HepG2 (cell line): ENCODE measurements at regions not wholly inside any gene's neighbourhood (a gene's known extent, or its start where the extent isn't known, plus 50 kb on each side); places are given as distances from the start of the nearest gene placed in this dataset.

Experiments
- ATAC-seq: fragments of 200-7000 bp; cut with Tn5 transposase; 3 replicates; pipeline ENCODE4 v1.9.1; 2020; ENCODE audit warnings: mild to moderate bottlenecking, moderate library complexity
- BruUV-seq: library from RNA; stranded (reverse); fragments of 400-500 nt; replicated peaks from 2 replicates; lab custom pipeline; 2021; lab: Mats Ljungman, UMichigan
- CTCF ChIA-PET: fragments of 300-600 bp; formaldehyde crosslinking; extraction: SDS; loops from one replicate; lab custom pipeline; 2021; ENCODE audit warnings: low total read pairs, inconsistent platforms, low intra/inter-chr PET ratio; lab: Yijun Ruan, JAX
- POLR2A ChIA-PET: fragments of 350-600 bp; sonication (Branson Sonifier 250); formaldehyde crosslinking; loops from one replicate; lab custom pipeline; 2020; ENCODE audit warnings: antibody characterized with exemption, inconsistent platforms; lab: Yijun Ruan, JAX
- DNase-seq: peaks from one replicate; pipeline ENCODE4 v3.0.0-alpha.2; 2015; ENCODE audit warnings: low spot score
- FAIRE-seq: peaks from 3 replicates; lab custom pipeline; 2011; peaks lifted over from hg19 to GRCh38; lab: Jason Lieb, UNC
- H2AFZ ChIP-seq: one replicate; pipeline ENCODE4 v1.6.1; 2011; ENCODE audit warnings: low read length, inconsistent platforms
- H3K27ac ChIP-seq: fragments of 300-600 bp; 3 replicates; pipeline ENCODE4 v1.8.0; 2011; ENCODE audit warnings: mixed run types, mild to moderate bottlenecking, mixed read lengths, low read length, inconsistent platforms; ENCODE audit not compliant: insufficient read depth; ENCODE audit errors: extremely low read length
- H3K27me3 ChIP-seq, 2 experiments: fragments of 200-600 bp in 1 of 2; 2 replicates in 1 of 2; 3 replicates in 1 of 2; pipeline versions ENCODE4 v1.6.0 to v1.8.0; 2011; ENCODE audit warnings: low read length in 2 of 2, mild to moderate bottlenecking in 2 of 2, moderate library complexity in 2 of 2, inconsistent platforms in 1 of 2; ENCODE audit not compliant: insufficient read depth in 2 of 2, control insufficient read depth in 1 of 2
- H3K36me3 ChIP-seq, 2 experiments: fragments of 200-600 bp in 1 of 2; replicated peaks in 1 of 2; 2 replicates in 1 of 2; 3 replicates in 1 of 2; pipeline versions ENCODE4 v1.5.1 to v1.8.0; 2011; ENCODE audit warnings: low read length in 2 of 2, inconsistent platforms in 1 of 2; ENCODE audit not compliant: insufficient read depth in 2 of 2, control insufficient read depth in 1 of 2
- H3K4me1 ChIP-seq: 2 replicates; pipeline ENCODE4 v1.5.1; 2012; ENCODE audit warnings: low read length, inconsistent platforms; ENCODE audit not compliant: insufficient read depth
- H3K4me2 ChIP-seq: 2 replicates; pipeline ENCODE4 v1.6.0; 2011; ENCODE audit warnings: low read depth, low read length, inconsistent platforms
- H3K4me3 ChIP-seq, 3 experiments: fragments of 200-600 bp in 1 of 3; sonication (generic), shearing (Covaris generic) in 1 of 3; replicated peaks in 1 of 3; 2 replicates each; pipeline ENCODE4 v1.5.1; 2011 to 2016; ENCODE audit warnings: low read length in 3 of 3, inconsistent platforms in 2 of 3, low read depth in 2 of 3, mild to moderate bottlenecking in 2 of 3, control low read depth in 1 of 3, mixed read lengths in 1 of 3; ENCODE audit not compliant: insufficient read depth in 1 of 3
- H3K79me2 ChIP-seq: one replicate; pipeline ENCODE4 v1.6.1; 2011; ENCODE audit warnings: low read length, inconsistent platforms; ENCODE audit not compliant: insufficient read depth
- H3K9ac ChIP-seq: 2 replicates; pipeline ENCODE4 v1.6.0; 2011; ENCODE audit warnings: mild to moderate bottlenecking, low read depth, low read length, inconsistent platforms; ENCODE audit not compliant: insufficient read depth
- H3K9me3 ChIP-seq: 2 replicates; pipeline ENCODE4 v1.5.1; 2012; ENCODE audit warnings: mild to moderate bottlenecking, low read length
- H4K20me1 ChIP-seq: 2 replicates; pipeline ENCODE4 v1.6.0; 2011; ENCODE audit warnings: inconsistent platforms, mild to moderate bottlenecking, low read length, moderate library complexity; ENCODE audit not compliant: insufficient read depth
- CREB1 ChIP-seq, 2 experiments: fragments of 450-650 bp in 1 of 2; IDR thresholded peaks; 2 replicates each; pipeline ENCODE4 v1.6.1; 2016 to 2017; ENCODE audit warnings: control low read depth in 1 of 2, mild to moderate bottlenecking in 1 of 2, missing compliant biosample characterization in 1 of 2, missing genetic modification characterization in 1 of 2
- MAFK ChIP-seq, 2 experiments: IDR thresholded peaks in 1 of 2; conservative IDR thresholded peaks in 1 of 2; 2 replicates each; pipeline ENCODE4 v1.6.1; 2011; ENCODE audit warnings: improper control_type of control experiment in 2 of 2, low read length in 2 of 2
- MYPOP ChIP-seq: sonication (generic); formaldehyde crosslinking; IDR thresholded peaks from 2 replicates; pipeline ENCODE4 v1.8.1; 2023; ENCODE audit warnings: mild to moderate bottlenecking, moderate library complexity, missing genetic modification reagents
- ZNF513 ChIP-seq: sonication (generic); formaldehyde crosslinking; conservative IDR thresholded peaks from 2 replicates; pipeline ENCODE4 v1.5.0; 2020; ENCODE audit warnings: missing genetic modification reagents
- WGBS: methylation state at CpG from one replicate; pipeline ENCODE4 v1.1.6; 2017; ENCODE audit warnings: low lambda C conversion rate; 5-methylcytosine and 5-hydroxymethylcytosine counted together
- in situ Hi-C: cut with HindIII; loops from 2 replicates; pipeline ENCODE4 v1.10.0; 2017; ENCODE audit warnings: low pct_unique_long_range_greater_than_20kb; ENCODE audit not compliant: extremely low pct_ligation_motif_present
- intact Hi-C: fragments of 100-400 bp; cut with micrococcal nuclease; formaldehyde crosslinking; loops from one replicate; pipeline ENCODE4 v1.10.0; 2022; ENCODE audit not compliant: unreplicated experiment
- TF ChIP-seq, protein P1 (sequence below): IDR thresholded peaks from 2 replicates; pipeline ENCODE4 v1.6.1; 2012; ENCODE audit warnings: inconsistent platforms

GRCh38 chr4:14167876-14168510 lies 540.5 kb upstream of the BOD1L1 start:
- ATAC-seq: no peak
- in situ Hi-C loops: no loop called here

More at GRCh38 chr4:14167876-14168510, 540.5 kb upstream of the BOD1L1 start:
- Histone ChIP-seq H3K27ac (no peak overlapping the region), H3K4me3 (no peak overlapping the region), H3K27me3 (no peaks in the 10 kb centered on the region), H3K4me1 (no peaks in the 10 kb centered on the region), H3K36me3 (no peaks in the 10 kb centered on the region), H3K9me3 (peaks cover 63% of the 10 kb centered on the region), H2AFZ (no peak overlapping the region), H3K4me2 (no peak overlapping the region), H3K9ac (no peak overlapping the region), H3K79me2 (no peaks in the 10 kb centered on the region), H4K20me1 (no peaks in the 10 kb centered on the region)
- intact Hi-C loops: no loop called here
- DNase-seq: no peak
- WGBS: 38% methylated on average over 8 of the region's 8 CpGs
- no TSS peak for BruUV-seq
- FAIRE-seq: no peak
- ChIA-PET POLR2A (no interaction called here), CTCF (no interaction called here)
- TF ChIP-seq MAFK (conservative IDR thresholded peaks at IDR 0.05 in 1 of 2, IDR thresholded peaks at IDR 0.05 in 1 of 2; ENCODE audit: low read length in 2 of 2): 0 out of 4 replicates have a peak, but pooled peaks of 1 of the 2 experiments have one; percentile 10
- no peak for TF ChIP-seq ZNF513
- TF ChIP-seq, protein P1, sequence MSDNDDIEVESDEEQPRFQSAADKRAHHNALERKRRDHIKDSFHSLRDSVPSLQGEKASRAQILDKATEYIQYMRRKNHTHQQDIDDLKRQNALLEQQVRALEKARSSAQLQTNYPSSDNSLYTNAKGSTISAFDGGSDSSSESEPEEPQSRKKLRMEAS: no peak
- TF ChIP-seq MYPOP (CRISPR knock-in tag): no peak
- TF ChIP-seq CREB1 (IDR thresholded peaks at IDR 0.05): peak; percentile 33; the same call in 1 of the 2 replicates
- TF ChIP-seq CREB1 (CRISPR knock-in tag; IDR thresholded peaks at IDR 0.05): no peak
